ENCODE measurements at regions not wholly inside any gene's neighbourhood (a gene's known extent, or its start where the extent isn't known, plus 50 kb on each side); places are given as distances from the start of the nearest gene placed in this dataset.

GRCh38 chr6:23875006-23875405 is 251.0 kb upstream of the NRSN1 start:
- in situ Hi-C loops (cut with MboI; ENCODE audit: low sequenced_read_pairs), result no loop called here
- DNase-seq, result no peak
- no peak overlapping the region for H3K56ac ChIP-seq (ENCODE audit: extremely low read depth, insufficient read depth, low read length)
- no peak overlapping the region for H2BK120ac ChIP-seq (ENCODE audit: low read depth, low read length)
- no peak for TF ChIP-seq BHLHE40 (IDR thresholded peaks at IDR 0.05; ENCODE audit: low read depth, low read length)
- no peak for TF ChIP-seq CTCF (conservative IDR thresholded peaks at IDR 0.05; ENCODE audit: low read depth, low read length)
- TF ChIP-seq MAZ (IDR thresholded peaks at IDR 0.05; ENCODE audit: borderline replicate concordance, low read depth, low read length), result no peak
- no peak for TF ChIP-seq RAD21 (IDR thresholded peaks at IDR 0.05; ENCODE audit: low read length)
- no peak for TF ChIP-seq RFX5 (IDR thresholded peaks at IDR 0.05; ENCODE audit: low read depth, low read length)
- TF ChIP-seq NFE2L2 (IDR thresholded peaks at IDR 0.05; ENCODE audit: low read depth, low read length), result no peak
- no peak for TF ChIP-seq SMC3 (IDR thresholded peaks at IDR 0.05; ENCODE audit: low read depth, low read length)
- no peaks in the 10 kb centered on the region for H3K4me1 ChIP-seq (ENCODE audit: control insufficient read depth, insufficient read depth, low read length)
- H2BK20ac ChIP-seq (ENCODE audit: low read depth, low read length), result no peak overlapping the region
- H4K8ac ChIP-seq (ENCODE audit: low read depth in 2 of 2, low read length in 2 of 2), result no peak overlapping the region
- H3K4me2 ChIP-seq (ENCODE audit: low read depth, low read length), result no peak overlapping the region
- no peak overlapping the region for H3K14ac ChIP-seq (replicated peaks; ENCODE audit: low read depth, low read length)
- no peak for ATAC-seq (ENCODE audit: low read depth)
- no peak overlapping the region for H3K4ac ChIP-seq (ENCODE audit: low read depth, low read length)
- dilution Hi-C loops (cut with HindIII; ENCODE audit: low sequenced_read_pairs, unreplicated experiment), result no loop called here
- no peak overlapping the region for H3K4me3 ChIP-seq (ENCODE audit: insufficient read depth, low read depth, low read length)
- no peak overlapping the region for H2AFZ ChIP-seq (replicated peaks; ENCODE audit: low read length, poor library complexity)
- H4K20me1 ChIP-seq (ENCODE audit: insufficient read depth, low read length), result no peaks in the 10 kb centered on the region
- no peak overlapping the region for H3K18ac ChIP-seq (ENCODE audit: low read depth, low read length)
- H2BK15ac ChIP-seq (ENCODE audit: low read depth, low read length), result no peak overlapping the region
- H3K9ac ChIP-seq (ENCODE audit: low read depth, low read length), result no peak overlapping the region
- H4K5ac ChIP-seq (ENCODE audit: low read depth, low read length), result no peak overlapping the region
- H3K36me3 ChIP-seq (ENCODE audit: control insufficient read depth, insufficient read depth, low read length), result no peaks in the 10 kb centered on the region
- no peak overlapping the region for H3K23ac ChIP-seq (ENCODE audit: low read depth, low read length)
- BruUV-seq (replicated peaks), result no TSS peak
- H4K91ac ChIP-seq (ENCODE audit: insufficient read depth, low read depth, low read length), result no peak overlapping the region
- no peak overlapping the region for H2AK9ac ChIP-seq (replicated peaks; ENCODE audit: low read depth, low read length, poor library complexity)
- H2AK5ac ChIP-seq (ENCODE audit: low read depth, low read length), result no peak overlapping the region
- POLR2A ChIA-PET (ENCODE audit: unreplicated experiment), result no interaction called here
- H3K27ac ChIP-seq (ENCODE audit: insufficient read depth, low read length), result no peak overlapping the region
- no peaks in the 10 kb centered on the region for H3K9me1 ChIP-seq (ENCODE audit: insufficient read depth, low read length)
- H3K9me3 ChIP-seq (ENCODE audit: control insufficient read depth, insufficient read depth, low read length), result peaks cover 5% of the 10 kb centered on the region; the same call in 1 of the 2 replicates
- CTCF ChIA-PET, result no interaction called here
- H2BK5ac ChIP-seq (ENCODE audit: low read depth, low read length, poor library complexity, severe bottlenecking), result no peak overlapping the region
- no CpG with 5 or more reads among the region's 1 CpG for WGBS, 2 experiments (ENCODE audit: extremely low coverage in 2 of 2, insufficient read length in 1 of 2)
- no peaks in the 10 kb centered on the region for H3K79me1 ChIP-seq (ENCODE audit: low read depth in 1 of 2, low read length in 2 of 2)
- no peaks in the 10 kb centered on the region for H3K27me3 ChIP-seq (ENCODE audit: control insufficient read depth, insufficient read depth, low read length)
- intact Hi-C loops (cut with micrococcal nuclease), result no loop called here
